ENCODE measurements at regions not wholly inside any gene's neighbourhood (a gene's known extent, or its start where the extent isn't known, plus 50 kb on each side); places are given as distances from the start of the nearest gene placed in this dataset.

DNA sequence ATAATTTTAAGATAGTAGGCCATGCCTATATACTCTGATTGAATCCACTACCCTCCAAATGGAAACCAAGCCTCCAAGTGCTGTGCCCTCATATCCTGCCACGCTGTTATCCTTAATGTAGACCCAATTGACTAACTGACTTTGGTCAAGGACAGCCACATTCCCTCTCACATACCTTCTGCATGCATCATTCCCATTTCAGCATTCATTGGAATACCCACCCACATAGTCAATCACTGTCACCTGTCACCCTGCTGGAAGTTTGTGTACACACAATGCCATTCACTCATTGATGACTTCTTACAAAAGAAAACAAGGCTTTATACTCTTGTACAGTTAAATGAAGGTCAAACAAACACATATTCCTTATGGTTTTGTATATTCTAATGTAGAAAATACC is 221.1 kb upstream of the PBX1 start:
- TF ChIP-seq CTCF (IDR thresholded peaks at IDR 0.05 in 4 of 5, conservative IDR thresholded peaks at IDR 0.05 in 1 of 5) (no peak), POLR2A (IDR thresholded peaks at IDR 0.05) (no peak)

Data from gastrocnemius medialis (tissue), 4 donors.